ENCODE measurements at regions not wholly inside any gene's neighbourhood (a gene's known extent, or its start where the extent isn't known, plus 50 kb on each side); places are given as distances from the start of the nearest gene placed in this dataset.
A peak's percentile ranks its signal among the peaks of the same experiment; 100 is the strongest.

- Mint-ChIP-seq H3K4me3 (no peak overlapping the region), H3K36me3 (no peaks in the 10 kb centered on the region), H3K4me1 (peaks cover 61 to 67% (median 64%) of the 10 kb centered on the region in 3 donors), H3K9me3 (no peaks in the 10 kb centered on the region), H3K27me3 (no peaks in the 10 kb centered on the region), H3K27ac (peak overlapping the region; percentile 39 to 46)
- H3K27ac ChIP-seq (ENCODE audit: low read length), result no peak overlapping the region
- no peaks in the 10 kb centered on the region for H3K36me3 ChIP-seq (ENCODE audit: control insufficient read depth in 2 of 2, extremely low read depth in 1 of 2, insufficient read depth in 1 of 2, low read length in 1 of 2)
- ATAC-seq (replicated peaks in 1 of 4) (peak in 3 of 4 experiments; percentile 30 to 58 (median 34)), DNase-seq (peak in 28 of 35 experiments; percentile 4 to 74 (median 36))
- 57% methylated on average over 2 of the region's 10 CpGs for WGBS (ENCODE audit: insufficient coverage)
- ChIA-PET POLR2A (no interaction called here), CTCF (interaction anchor here (0.6 to 1.4 kb wide), 15 partner anchors 15 to 1690 kb away, joined by 3 to 8 read pairs (median 3); no protein-coding TSS in a partner anchor)
- no peaks in the 10 kb centered on the region for H3K27me3 ChIP-seq (replicated peaks in 1 of 2; ENCODE audit: control insufficient read depth in 2 of 2, extremely low read depth in 1 of 2, insufficient read depth in 2 of 2, low read length in 1 of 2)
- no peaks in the 10 kb centered on the region for H3K9me3 ChIP-seq
- H3K4me3 ChIP-seq (ENCODE audit: control insufficient read depth in 1 of 2, extremely low read depth in 1 of 2, low read length in 1 of 2), result no peak overlapping the region
- H3K4me1 ChIP-seq (ENCODE audit: control insufficient read depth in 1 of 2, extremely low read depth in 1 of 2, insufficient read depth in 2 of 2, low read length in 2 of 2), result peaks cover 34 to 61% of the 10 kb centered on the region in 2 experiments
Measured at GRCh38 chr6:142566628-142567396, 265.0 kb downstream of the ADGRG6 start.

- peak overlapping the region; percentile 39 to 45 for H3K27ac Mint-ChIP-seq
- Histone ChIP-seq H3K4me3 (ENCODE audit: control insufficient read depth in 1 of 2, extremely low read depth in 1 of 2, low read length in 1 of 2) (no peak overlapping the region), H3K27me3 (replicated peaks in 1 of 2; ENCODE audit: control insufficient read depth in 2 of 2, extremely low read depth in 1 of 2, insufficient read depth in 2 of 2, low read length in 1 of 2) (no peaks in the 10 kb centered on the region), H3K4me1 (ENCODE audit: control insufficient read depth in 1 of 2, extremely low read depth in 1 of 2, insufficient read depth in 2 of 2, low read length in 2 of 2) (peaks cover 29 to 57% of the 10 kb centered on the region in 2 experiments), H3K9me3 (no peaks in the 10 kb centered on the region), H3K27ac (ENCODE audit: low read length) (no peak overlapping the region), H3K36me3 (ENCODE audit: control insufficient read depth in 2 of 2, extremely low read depth in 1 of 2, insufficient read depth in 1 of 2, low read length in 1 of 2) (no peaks in the 10 kb centered on the region)
- CTCF ChIA-PET, result interaction anchor here (0.6 to 0.9 kb wide), 6 partner anchors 93 to 861 kb away, joined by 3 to 7 read pairs (median 3); no protein-coding TSS in a partner anchor
- no peaks in the 10 kb centered on the region for H3K27me3 Mint-ChIP-seq
- POLR2A ChIA-PET, result no interaction called here
- H3K4me3 Mint-ChIP-seq, result no peak overlapping the region
- ATAC-seq (replicated peaks in 1 of 4) (no peak), DNase-seq (no peak)
- H3K9me3 Mint-ChIP-seq, result no peaks in the 10 kb centered on the region
- 93% methylated on average over 2 of the region's 3 CpGs for WGBS (ENCODE audit: insufficient coverage)
- H3K4me1 Mint-ChIP-seq, result peaks cover 58 to 63% (median 62%) of the 10 kb centered on the region in 3 donors
- H3K36me3 Mint-ChIP-seq, result no peaks in the 10 kb centered on the region
Measured at GRCh38 chr6:142567461-142567860, 265.7 kb downstream of the ADGRG6 start.

GRCh38 chr6:142568857-142569597, 267.2 kb downstream of the ADGRG6 start:
- H3K27ac ChIP-seq (ENCODE audit: low read length), result no peak overlapping the region
- Mint-ChIP-seq H3K36me3 (no peaks in the 10 kb centered on the region), H3K27ac (peak overlapping the region; percentile 75 to 77), H3K4me3 (peak overlapping the region in 2 of 3 donors; percentile 25 to 40), H3K4me1 (peaks cover 54 to 59% (median 55%) of the 10 kb centered on the region in 3 donors), H3K9me3 (peaks cover 0 to 12% (median 4%) of the 10 kb centered on the region in 3 donors), H3K27me3 (no peaks in the 10 kb centered on the region)
- ChIA-PET POLR2A (interaction anchor here in 1 of 2 donors (0.5 to 0.6 kb wide), 2 partner anchors 21 to 1122 kb away, joined by 3 read pairs; no protein-coding TSS in a partner anchor), CTCF (interaction anchor here in 1 of 2 donors (1.0 to 1.1 kb wide), 2 partner anchors 94 to 389 kb away, joined by 3 to 4 read pairs; no protein-coding TSS in a partner anchor)
- no peak overlapping the region for H3K4me3 ChIP-seq (ENCODE audit: control insufficient read depth in 1 of 2, extremely low read depth in 1 of 2, low read length in 1 of 2)
- DNase-seq (no peak), ATAC-seq (replicated peaks in 1 of 4) (peak in 3 of 4 experiments; percentile 12 to 38 (median 25))
- H3K36me3 ChIP-seq (ENCODE audit: control insufficient read depth in 2 of 2, extremely low read depth in 1 of 2, insufficient read depth in 1 of 2, low read length in 1 of 2), result no peaks in the 10 kb centered on the region
- no peaks in the 10 kb centered on the region for H3K27me3 ChIP-seq (replicated peaks in 1 of 2; ENCODE audit: control insufficient read depth in 2 of 2, extremely low read depth in 1 of 2, insufficient read depth in 2 of 2, low read length in 1 of 2)
- peaks cover 25 to 53% of the 10 kb centered on the region in 2 experiments for H3K4me1 ChIP-seq (ENCODE audit: control insufficient read depth in 1 of 2, extremely low read depth in 1 of 2, insufficient read depth in 2 of 2, low read length in 2 of 2)
- WGBS (ENCODE audit: insufficient coverage), result no CpG with 5 or more reads among the region's 1 CpG
- no peaks in the 10 kb centered on the region for H3K9me3 ChIP-seq

- no CpG with 5 or more reads among the region's 1 CpG for WGBS (ENCODE audit: insufficient coverage)
Measured at GRCh38 chr6:142569676-142570075, 267.9 kb downstream of the ADGRG6 start.

GRCh38 chr6:142570221-142570671, 268.4 kb downstream of the ADGRG6 start:
- CTCF ChIA-PET, result no interaction called here
- Mint-ChIP-seq H3K4me1 (peaks cover 54 to 59% (median 55%) of the 10 kb centered on the region in 3 donors), H3K9me3 (peaks cover 0 to 16% (median 6%) of the 10 kb centered on the region in 3 donors), H3K27me3 (peaks cover 0 to 2% of the 10 kb centered on the region in 2 donors), H3K4me3 (peak overlapping the region in 1 of 3 donors; percentile 40), H3K27ac (peak overlapping the region; percentile 72 to 77), H3K36me3 (no peaks in the 10 kb centered on the region)
- peak in 1 of 4 experiments; percentile 28 for ATAC-seq (replicated peaks in 1 of 4)
- POLR2A ChIA-PET, result no interaction called here
- Histone ChIP-seq H3K27ac (ENCODE audit: low read length) (no peak overlapping the region), H3K36me3 (ENCODE audit: control insufficient read depth in 2 of 2, extremely low read depth in 1 of 2, insufficient read depth in 1 of 2, low read length in 1 of 2) (no peaks in the 10 kb centered on the region), H3K4me1 (ENCODE audit: control insufficient read depth in 1 of 2, extremely low read depth in 1 of 2, insufficient read depth in 2 of 2, low read length in 2 of 2) (peaks cover 25 to 53% of the 10 kb centered on the region in 2 experiments), H3K4me3 (ENCODE audit: control insufficient read depth in 1 of 2, extremely low read depth in 1 of 2, low read length in 1 of 2) (no peak overlapping the region), H3K27me3 (replicated peaks in 1 of 2; ENCODE audit: control insufficient read depth in 2 of 2, extremely low read depth in 1 of 2, insufficient read depth in 2 of 2, low read length in 1 of 2) (no peaks in the 10 kb centered on the region), H3K9me3 (no peaks in the 10 kb centered on the region)
- DNase-seq, result no peak

More at GRCh38 chr6:142569676-142570075, 267.9 kb downstream of the ADGRG6 start:
- Histone ChIP-seq H3K27ac (ENCODE audit: low read length) (no peak overlapping the region), H3K4me3 (ENCODE audit: control insufficient read depth in 1 of 2, extremely low read depth in 1 of 2, low read length in 1 of 2) (peak overlapping the region in 1 of 2 donors; percentile 17), H3K9me3 (no peaks in the 10 kb centered on the region), H3K36me3 (ENCODE audit: control insufficient read depth in 2 of 2, extremely low read depth in 1 of 2, insufficient read depth in 1 of 2, low read length in 1 of 2) (no peaks in the 10 kb centered on the region), H3K4me1 (ENCODE audit: control insufficient read depth in 1 of 2, extremely low read depth in 1 of 2, insufficient read depth in 2 of 2, low read length in 2 of 2) (peaks cover 25 to 53% of the 10 kb centered on the region in 2 experiments), H3K27me3 (replicated peaks in 1 of 2; ENCODE audit: control insufficient read depth in 2 of 2, extremely low read depth in 1 of 2, insufficient read depth in 2 of 2, low read length in 1 of 2) (no peaks in the 10 kb centered on the region)
- Mint-ChIP-seq H3K4me1 (peaks cover 54 to 59% (median 55%) of the 10 kb centered on the region in 3 donors), H3K27ac (peak overlapping the region; percentile 75 to 77), H3K36me3 (no peaks in the 10 kb centered on the region), H3K27me3 (peaks cover 0 to 2% of the 10 kb centered on the region in 2 donors), H3K4me3 (peak overlapping the region; percentile 0 to 40 (median 2)), H3K9me3 (peaks cover 0 to 15% (median 6%) of the 10 kb centered on the region in 3 donors)
- CTCF ChIA-PET, result interaction anchor here in 1 of 2 donors (1.0 kb wide), 1 partner anchor 388 kb away, joined by 4 read pairs; no protein-coding TSS in a partner anchor
- POLR2A ChIA-PET, result interaction anchor here in 1 of 2 donors (0.5 to 0.6 kb wide), 2 partner anchors 21 to 1122 kb away, joined by 3 read pairs; no protein-coding TSS in a partner anchor
- DNase-seq (peak in 2 of 35 experiments; percentile 5 to 38), ATAC-seq (replicated peaks in 1 of 4) (peak; percentile 73 to 93 (median 89))

DNA sequence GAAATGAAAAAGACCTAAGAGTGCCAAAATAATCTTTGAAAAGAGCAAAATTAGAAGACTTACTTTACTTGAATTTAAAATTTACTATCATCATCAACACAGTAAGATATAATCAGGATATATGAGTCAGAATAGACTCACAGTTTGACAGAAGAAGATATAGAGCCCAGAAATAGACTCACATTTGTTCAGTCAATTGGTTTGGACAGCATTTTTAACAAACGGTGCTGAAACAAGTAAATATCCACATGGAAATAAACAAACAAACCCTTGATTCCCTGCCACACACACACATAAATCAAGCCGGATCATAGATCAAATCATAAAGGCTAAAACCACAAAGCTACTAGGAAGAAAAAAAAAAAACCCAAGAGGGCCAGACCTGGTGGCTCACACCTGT, 291.1 kb downstream of the ADGRG6 start:
- Histone ChIP-seq H3K36me3 (ENCODE audit: control insufficient read depth in 2 of 2, extremely low read depth in 1 of 2, insufficient read depth in 1 of 2, low read length in 1 of 2) (no peaks in the 10 kb centered on the region), H3K9me3 (no peaks in the 10 kb centered on the region), H3K27me3 (replicated peaks in 1 of 2; ENCODE audit: control insufficient read depth in 2 of 2, extremely low read depth in 1 of 2, insufficient read depth in 2 of 2, low read length in 1 of 2) (peaks cover 0 to 3% of the 10 kb centered on the region in 2 experiments), H3K4me1 (ENCODE audit: control insufficient read depth in 1 of 2, extremely low read depth in 1 of 2, insufficient read depth in 2 of 2, low read length in 2 of 2) (peaks cover 0 to 5% of the 10 kb centered on the region in 2 experiments), H3K27ac (ENCODE audit: low read length) (no peak overlapping the region), H3K4me3 (ENCODE audit: control insufficient read depth in 1 of 2, extremely low read depth in 1 of 2, low read length in 1 of 2) (no peak overlapping the region)
- peaks cover 5 to 20% (median 9%) of the 10 kb centered on the region in 3 donors for H3K9me3 Mint-ChIP-seq
- H3K4me1 Mint-ChIP-seq, result peaks cover 7 to 17% (median 11%) of the 10 kb centered on the region in 3 donors
- H3K4me3 Mint-ChIP-seq, result no peak overlapping the region
- ChIA-PET CTCF (interaction anchor here in 1 of 2 donors (1.0 kb wide), 1 partner anchor 906 kb away, joined by 3 read pairs; no protein-coding TSS in a partner anchor), POLR2A (no interaction called here)
- DNase-seq (no peak), ATAC-seq (replicated peaks in 1 of 4) (no peak)
- 100% methylated on average over 1 of the region's 2 CpGs for WGBS (ENCODE audit: insufficient coverage)
- peaks cover 3 to 7% of the 10 kb centered on the region in 2 donors for H3K27me3 Mint-ChIP-seq
- H3K36me3 Mint-ChIP-seq, result no peaks in the 10 kb centered on the region
- H3K27ac Mint-ChIP-seq, result no peak overlapping the region

Data from T-cell (primary cell).